HG02938 (cell line): ENCODE measurements at regions not wholly inside any gene's neighbourhood (a gene's known extent, or its start where the extent isn't known, plus 50 kb on each side); places are given as distances from the start of the nearest gene placed in this dataset.
"Not testable (repeated sequence)": the region's sequence is repeated elsewhere in the genome, so short reads cannot be mapped to it uniquely, and the experiment has no call there.

Experiments
- ATAC-seq: cut with Tn5 transposase; IDR thresholded peaks from one replicate; pipeline ENCODE4 v1.9.1; 2021; ENCODE audit warnings: mild to moderate bottlenecking, moderate library complexity; ENCODE audit not compliant: unreplicated experiment

GRCh38 chr3:29005862-29006261, 275.0 kb upstream of the RBMS3 start:
- no peak for ATAC-seq

- no peak for ATAC-seq
Measured at GRCh38 chr3:29011441-29011840, 269.4 kb upstream of the RBMS3 start.

- no peak for ATAC-seq
Measured at GRCh38 chr3:29011966-29012365, 268.9 kb upstream of the RBMS3 start.

- no peak for ATAC-seq
Measured at GRCh38 chr3:29022976-29023375, 257.9 kb upstream of the RBMS3 start.

- peak; percentile 97 for ATAC-seq
Measured at GRCh38 chr3:29026286-29026685, 254.6 kb upstream of the RBMS3 start.

- peak; percentile 46 for ATAC-seq
Measured at GRCh38 chr3:29026959-29027358, 253.9 kb upstream of the RBMS3 start.

GRCh38 chr3:29031175-29031574, 249.7 kb upstream of the RBMS3 start:
- not testable (repeated sequence) for ATAC-seq

GRCh38 chr3:29033511-29033910, 247.4 kb upstream of the RBMS3 start:
- no peak for ATAC-seq

- no peak for ATAC-seq
Measured at GRCh38 chr3:29050155-29050554, 230.7 kb upstream of the RBMS3 start.

GRCh38 chr3:29057326-29057725, 223.5 kb upstream of the RBMS3 start:
- ATAC-seq: no peak

- peak; percentile 59 for ATAC-seq
Measured at GRCh38 chr3:29064085-29064484, 216.8 kb upstream of the RBMS3 start.

GRCh38 chr3:29065211-29065785, 215.6 kb upstream of the RBMS3 start:
- no peak for ATAC-seq

- ATAC-seq: no peak
Measured at GRCh38 chr3:29067007-29067406, 213.9 kb upstream of the RBMS3 start.

- no peak for ATAC-seq
Measured at GRCh38 chr3:29070959-29071634, 209.8 kb upstream of the RBMS3 start.

GRCh38 chr3:29072611-29073010, 208.3 kb upstream of the RBMS3 start:
- no peak for ATAC-seq

GRCh38 chr3:29077356-29077755, 203.5 kb upstream of the RBMS3 start:
- no peak for ATAC-seq

- no peak for ATAC-seq
Measured at GRCh38 chr3:29079358-29079757, 201.5 kb upstream of the RBMS3 start.

- no peak for ATAC-seq
Measured at GRCh38 chr3:29080967-29081366, 199.9 kb upstream of the RBMS3 start.

GRCh38 chr3:29083081-29083480, 197.8 kb upstream of the RBMS3 start:
- no peak for ATAC-seq

GRCh38 chr3:29083676-29084075, 197.2 kb upstream of the RBMS3 start:
- ATAC-seq: no peak

GRCh38 chr3:29088579-29088978, 192.3 kb upstream of the RBMS3 start:
- no peak for ATAC-seq

GRCh38 chr3:29090912-29091597, 189.8 kb upstream of the RBMS3 start:
- no peak for ATAC-seq
